ENCODE measurements at regions not wholly inside any gene's neighbourhood (a gene's known extent, or its start where the extent isn't known, plus 50 kb on each side); places are given as distances from the start of the nearest gene placed in this dataset.

- TF ChIP-seq CTCF (IDR thresholded peaks at IDR 0.05; ENCODE audit: insufficient read depth, low read depth, low read length) (no peak), EZH2 (IDR thresholded peaks at IDR 0.05; ENCODE audit: insufficient read depth, low read length) (no peak)
Measured at GRCh38 chr6:105862936-105863607, 223.1 kb upstream of the PRDM1 start.
